Peyer's patch (tissue), 4 donors: ENCODE measurements at regions not wholly inside any gene's neighbourhood (a gene's known extent, or its start where the extent isn't known, plus 50 kb on each side); places are given as distances from the start of the nearest gene placed in this dataset.

Source experiments
- POLR2A ChIP-seq, 2 donors: fragments of 450-650 bp; IDR thresholded peaks; one replicate each; pipeline ENCODE4 v1.5.1; 2017; ENCODE audit warnings: antibody characterized with exemption in 2 of 2, mild to moderate bottlenecking in 2 of 2, moderate library complexity in 2 of 2
- TF ChIP-seq, protein P1 (sequence below), 6 experiments: fragments of 450-650 bp in 4 of 6; fragments of 200-600 bp in 2 of 6; sonication (generic) in 1 of 6; IDR thresholded peaks; one replicate each; pipeline ENCODE4 v1.5.1; 2017 to 2019; ENCODE audit warnings: antibody characterized with exemption in 6 of 6, mild to moderate bottlenecking in 3 of 6, moderate library complexity in 1 of 6

DNA sequence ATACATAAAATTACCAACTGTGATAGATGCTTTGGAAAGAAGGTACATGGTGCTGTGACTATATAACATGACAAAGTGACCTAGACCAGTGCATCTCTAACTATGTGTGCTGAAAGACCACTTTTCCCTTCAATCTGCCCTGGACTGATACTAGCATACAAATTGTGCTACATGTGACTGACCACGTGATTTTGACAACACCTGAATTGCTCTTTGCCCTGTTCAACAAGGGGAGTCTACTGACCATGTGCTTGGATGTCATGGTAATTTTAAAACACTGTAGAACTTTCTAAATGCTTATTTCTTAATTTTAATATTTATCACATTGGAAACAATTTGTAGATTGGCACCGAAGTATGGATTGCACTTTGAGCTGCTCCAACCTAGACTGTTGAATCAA lies 142.4 kb downstream of the CAND1 start:
- TF ChIP-seq, protein P1, sequence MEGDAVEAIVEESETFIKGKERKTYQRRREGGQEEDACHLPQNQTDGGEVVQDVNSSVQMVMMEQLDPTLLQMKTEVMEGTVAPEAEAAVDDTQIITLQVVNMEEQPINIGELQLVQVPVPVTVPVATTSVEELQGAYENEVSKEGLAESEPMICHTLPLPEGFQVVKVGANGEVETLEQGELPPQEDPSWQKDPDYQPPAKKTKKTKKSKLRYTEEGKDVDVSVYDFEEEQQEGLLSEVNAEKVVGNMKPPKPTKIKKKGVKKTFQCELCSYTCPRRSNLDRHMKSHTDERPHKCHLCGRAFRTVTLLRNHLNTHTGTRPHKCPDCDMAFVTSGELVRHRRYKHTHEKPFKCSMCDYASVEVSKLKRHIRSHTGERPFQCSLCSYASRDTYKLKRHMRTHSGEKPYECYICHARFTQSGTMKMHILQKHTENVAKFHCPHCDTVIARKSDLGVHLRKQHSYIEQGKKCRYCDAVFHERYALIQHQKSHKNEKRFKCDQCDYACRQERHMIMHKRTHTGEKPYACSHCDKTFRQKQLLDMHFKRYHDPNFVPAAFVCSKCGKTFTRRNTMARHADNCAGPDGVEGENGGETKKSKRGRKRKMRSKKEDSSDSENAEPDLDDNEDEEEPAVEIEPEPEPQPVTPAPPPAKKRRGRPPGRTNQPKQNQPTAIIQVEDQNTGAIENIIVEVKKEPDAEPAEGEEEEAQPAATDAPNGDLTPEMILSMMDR (IDR thresholded peaks at IDR 0.05), result no peak
- no peak for TF ChIP-seq POLR2A (IDR thresholded peaks at IDR 0.05)
